ENCODE measurements at regions not wholly inside any gene's neighbourhood (a gene's known extent, or its start where the extent isn't known, plus 50 kb on each side); places are given as distances from the start of the nearest gene placed in this dataset.

DNA sequence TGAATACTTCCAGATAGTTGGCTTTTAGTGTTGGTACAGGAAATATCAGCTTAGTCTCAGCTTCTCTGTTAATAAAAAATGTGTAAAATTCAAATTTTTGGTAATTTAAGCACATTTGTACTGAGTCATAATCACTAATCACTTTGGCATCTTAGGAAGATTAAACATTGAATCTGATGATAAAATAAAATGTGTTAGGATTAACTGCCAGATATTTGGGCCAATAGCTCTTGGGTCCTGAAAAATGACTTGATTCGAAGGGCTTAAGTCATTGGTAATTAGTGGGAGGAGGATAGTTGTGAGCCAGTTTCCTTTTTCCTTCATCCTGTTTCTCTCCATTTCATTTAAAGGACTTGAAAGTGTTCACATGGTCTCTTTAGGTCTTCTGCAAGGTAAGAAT, 426.1 kb downstream of the RFPL4B start:
- Mint-ChIP-seq H3K4me3 (no peak overlapping the region), H3K36me3 (ENCODE audit: low read depth) (peaks cover 6% of the 10 kb centered on the region), H3K4me1 (no peaks in the 10 kb centered on the region), H3K27me3 (ENCODE audit: insufficient read depth, low read depth, poor library complexity) (no peaks in the 10 kb centered on the region), H3K9me3 (peaks cover 6% of the 10 kb centered on the region), H3K27ac (no peak overlapping the region)
- Histone ChIP-seq H2AFZ (no peak overlapping the region), H3K27me3 (ENCODE audit: insufficient read depth) (no peaks in the 10 kb centered on the region), H3K4me3 (no peak overlapping the region), H3K27ac (ENCODE audit: low read depth) (no peak overlapping the region), H4K20me1 (replicated peaks; ENCODE audit: insufficient read depth) (no peaks in the 10 kb centered on the region), H3K79me2 (replicated peaks; ENCODE audit: insufficient read depth) (no peaks in the 10 kb centered on the region), H3F3A (replicated peaks; ENCODE audit: low read depth) (no peaks in the 10 kb centered on the region), H3K36me3 (ENCODE audit: insufficient read depth) (no peaks in the 10 kb centered on the region), H3K4me1 (ENCODE audit: insufficient read depth) (no peaks in the 10 kb centered on the region), H3K9me2 (ENCODE audit: insufficient read depth) (no peaks in the 10 kb centered on the region), H3K4me2 (no peak overlapping the region)
- TF ChIP-seq, protein P1, sequence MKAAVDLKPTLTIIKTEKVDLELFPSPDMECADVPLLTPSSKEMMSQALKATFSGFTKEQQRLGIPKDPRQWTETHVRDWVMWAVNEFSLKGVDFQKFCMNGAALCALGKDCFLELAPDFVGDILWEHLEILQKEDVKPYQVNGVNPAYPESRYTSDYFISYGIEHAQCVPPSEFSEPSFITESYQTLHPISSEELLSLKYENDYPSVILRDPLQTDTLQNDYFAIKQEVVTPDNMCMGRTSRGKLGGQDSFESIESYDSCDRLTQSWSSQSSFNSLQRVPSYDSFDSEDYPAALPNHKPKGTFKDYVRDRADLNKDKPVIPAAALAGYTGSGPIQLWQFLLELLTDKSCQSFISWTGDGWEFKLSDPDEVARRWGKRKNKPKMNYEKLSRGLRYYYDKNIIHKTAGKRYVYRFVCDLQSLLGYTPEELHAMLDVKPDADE (IDR thresholded peaks at IDR 0.05): no peak
- TF ChIP-seq CREB1 (CRISPR knock-in tag; IDR thresholded peaks at IDR 0.05; ENCODE audit: low read depth): no peak
- TF ChIP-seq, protein P2, sequence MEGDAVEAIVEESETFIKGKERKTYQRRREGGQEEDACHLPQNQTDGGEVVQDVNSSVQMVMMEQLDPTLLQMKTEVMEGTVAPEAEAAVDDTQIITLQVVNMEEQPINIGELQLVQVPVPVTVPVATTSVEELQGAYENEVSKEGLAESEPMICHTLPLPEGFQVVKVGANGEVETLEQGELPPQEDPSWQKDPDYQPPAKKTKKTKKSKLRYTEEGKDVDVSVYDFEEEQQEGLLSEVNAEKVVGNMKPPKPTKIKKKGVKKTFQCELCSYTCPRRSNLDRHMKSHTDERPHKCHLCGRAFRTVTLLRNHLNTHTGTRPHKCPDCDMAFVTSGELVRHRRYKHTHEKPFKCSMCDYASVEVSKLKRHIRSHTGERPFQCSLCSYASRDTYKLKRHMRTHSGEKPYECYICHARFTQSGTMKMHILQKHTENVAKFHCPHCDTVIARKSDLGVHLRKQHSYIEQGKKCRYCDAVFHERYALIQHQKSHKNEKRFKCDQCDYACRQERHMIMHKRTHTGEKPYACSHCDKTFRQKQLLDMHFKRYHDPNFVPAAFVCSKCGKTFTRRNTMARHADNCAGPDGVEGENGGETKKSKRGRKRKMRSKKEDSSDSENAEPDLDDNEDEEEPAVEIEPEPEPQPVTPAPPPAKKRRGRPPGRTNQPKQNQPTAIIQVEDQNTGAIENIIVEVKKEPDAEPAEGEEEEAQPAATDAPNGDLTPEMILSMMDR (conservative IDR thresholded peaks at IDR 0.05; ENCODE audit: low read depth in 2 of 2): no peak
- no peak for TF ChIP-seq EZH2phosphoT487 (IDR thresholded peaks at IDR 0.05; ENCODE audit: unreplicated experiment)
- TF ChIP-seq ZNF114 (CRISPR knock-in tag; IDR thresholded peaks at IDR 0.05): no peak
- no peak for TF ChIP-seq ZNF331 (CRISPR knock-in tag; IDR thresholded peaks at IDR 0.05; ENCODE audit: low read depth)
- TF ChIP-seq, protein P3, sequence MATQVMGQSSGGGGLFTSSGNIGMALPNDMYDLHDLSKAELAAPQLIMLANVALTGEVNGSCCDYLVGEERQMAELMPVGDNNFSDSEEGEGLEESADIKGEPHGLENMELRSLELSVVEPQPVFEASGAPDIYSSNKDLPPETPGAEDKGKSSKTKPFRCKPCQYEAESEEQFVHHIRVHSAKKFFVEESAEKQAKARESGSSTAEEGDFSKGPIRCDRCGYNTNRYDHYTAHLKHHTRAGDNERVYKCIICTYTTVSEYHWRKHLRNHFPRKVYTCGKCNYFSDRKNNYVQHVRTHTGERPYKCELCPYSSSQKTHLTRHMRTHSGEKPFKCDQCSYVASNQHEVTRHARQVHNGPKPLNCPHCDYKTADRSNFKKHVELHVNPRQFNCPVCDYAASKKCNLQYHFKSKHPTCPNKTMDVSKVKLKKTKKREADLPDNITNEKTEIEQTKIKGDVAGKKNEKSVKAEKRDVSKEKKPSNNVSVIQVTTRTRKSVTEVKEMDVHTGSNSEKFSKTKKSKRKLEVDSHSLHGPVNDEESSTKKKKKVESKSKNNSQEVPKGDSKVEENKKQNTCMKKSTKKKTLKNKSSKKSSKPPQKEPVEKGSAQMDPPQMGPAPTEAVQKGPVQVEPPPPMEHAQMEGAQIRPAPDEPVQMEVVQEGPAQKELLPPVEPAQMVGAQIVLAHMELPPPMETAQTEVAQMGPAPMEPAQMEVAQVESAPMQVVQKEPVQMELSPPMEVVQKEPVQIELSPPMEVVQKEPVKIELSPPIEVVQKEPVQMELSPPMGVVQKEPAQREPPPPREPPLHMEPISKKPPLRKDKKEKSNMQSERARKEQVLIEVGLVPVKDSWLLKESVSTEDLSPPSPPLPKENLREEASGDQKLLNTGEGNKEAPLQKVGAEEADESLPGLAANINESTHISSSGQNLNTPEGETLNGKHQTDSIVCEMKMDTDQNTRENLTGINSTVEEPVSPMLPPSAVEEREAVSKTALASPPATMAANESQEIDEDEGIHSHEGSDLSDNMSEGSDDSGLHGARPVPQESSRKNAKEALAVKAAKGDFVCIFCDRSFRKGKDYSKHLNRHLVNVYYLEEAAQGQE (IDR thresholded peaks at IDR 0.05; ENCODE audit: unreplicated experiment): no peak
- no peak for TF ChIP-seq NANOG (IDR thresholded peaks at IDR 0.05; ENCODE audit: borderline replicate concordance)
- no peak for TF ChIP-seq POLR2AphosphoS5 (IDR thresholded peaks at IDR 0.05; ENCODE audit: low read depth)
- no peak for TF ChIP-seq EZH2 (IDR thresholded peaks at IDR 0.05; ENCODE audit: low read depth, unreplicated experiment)
- TF ChIP-seq, protein P4, sequence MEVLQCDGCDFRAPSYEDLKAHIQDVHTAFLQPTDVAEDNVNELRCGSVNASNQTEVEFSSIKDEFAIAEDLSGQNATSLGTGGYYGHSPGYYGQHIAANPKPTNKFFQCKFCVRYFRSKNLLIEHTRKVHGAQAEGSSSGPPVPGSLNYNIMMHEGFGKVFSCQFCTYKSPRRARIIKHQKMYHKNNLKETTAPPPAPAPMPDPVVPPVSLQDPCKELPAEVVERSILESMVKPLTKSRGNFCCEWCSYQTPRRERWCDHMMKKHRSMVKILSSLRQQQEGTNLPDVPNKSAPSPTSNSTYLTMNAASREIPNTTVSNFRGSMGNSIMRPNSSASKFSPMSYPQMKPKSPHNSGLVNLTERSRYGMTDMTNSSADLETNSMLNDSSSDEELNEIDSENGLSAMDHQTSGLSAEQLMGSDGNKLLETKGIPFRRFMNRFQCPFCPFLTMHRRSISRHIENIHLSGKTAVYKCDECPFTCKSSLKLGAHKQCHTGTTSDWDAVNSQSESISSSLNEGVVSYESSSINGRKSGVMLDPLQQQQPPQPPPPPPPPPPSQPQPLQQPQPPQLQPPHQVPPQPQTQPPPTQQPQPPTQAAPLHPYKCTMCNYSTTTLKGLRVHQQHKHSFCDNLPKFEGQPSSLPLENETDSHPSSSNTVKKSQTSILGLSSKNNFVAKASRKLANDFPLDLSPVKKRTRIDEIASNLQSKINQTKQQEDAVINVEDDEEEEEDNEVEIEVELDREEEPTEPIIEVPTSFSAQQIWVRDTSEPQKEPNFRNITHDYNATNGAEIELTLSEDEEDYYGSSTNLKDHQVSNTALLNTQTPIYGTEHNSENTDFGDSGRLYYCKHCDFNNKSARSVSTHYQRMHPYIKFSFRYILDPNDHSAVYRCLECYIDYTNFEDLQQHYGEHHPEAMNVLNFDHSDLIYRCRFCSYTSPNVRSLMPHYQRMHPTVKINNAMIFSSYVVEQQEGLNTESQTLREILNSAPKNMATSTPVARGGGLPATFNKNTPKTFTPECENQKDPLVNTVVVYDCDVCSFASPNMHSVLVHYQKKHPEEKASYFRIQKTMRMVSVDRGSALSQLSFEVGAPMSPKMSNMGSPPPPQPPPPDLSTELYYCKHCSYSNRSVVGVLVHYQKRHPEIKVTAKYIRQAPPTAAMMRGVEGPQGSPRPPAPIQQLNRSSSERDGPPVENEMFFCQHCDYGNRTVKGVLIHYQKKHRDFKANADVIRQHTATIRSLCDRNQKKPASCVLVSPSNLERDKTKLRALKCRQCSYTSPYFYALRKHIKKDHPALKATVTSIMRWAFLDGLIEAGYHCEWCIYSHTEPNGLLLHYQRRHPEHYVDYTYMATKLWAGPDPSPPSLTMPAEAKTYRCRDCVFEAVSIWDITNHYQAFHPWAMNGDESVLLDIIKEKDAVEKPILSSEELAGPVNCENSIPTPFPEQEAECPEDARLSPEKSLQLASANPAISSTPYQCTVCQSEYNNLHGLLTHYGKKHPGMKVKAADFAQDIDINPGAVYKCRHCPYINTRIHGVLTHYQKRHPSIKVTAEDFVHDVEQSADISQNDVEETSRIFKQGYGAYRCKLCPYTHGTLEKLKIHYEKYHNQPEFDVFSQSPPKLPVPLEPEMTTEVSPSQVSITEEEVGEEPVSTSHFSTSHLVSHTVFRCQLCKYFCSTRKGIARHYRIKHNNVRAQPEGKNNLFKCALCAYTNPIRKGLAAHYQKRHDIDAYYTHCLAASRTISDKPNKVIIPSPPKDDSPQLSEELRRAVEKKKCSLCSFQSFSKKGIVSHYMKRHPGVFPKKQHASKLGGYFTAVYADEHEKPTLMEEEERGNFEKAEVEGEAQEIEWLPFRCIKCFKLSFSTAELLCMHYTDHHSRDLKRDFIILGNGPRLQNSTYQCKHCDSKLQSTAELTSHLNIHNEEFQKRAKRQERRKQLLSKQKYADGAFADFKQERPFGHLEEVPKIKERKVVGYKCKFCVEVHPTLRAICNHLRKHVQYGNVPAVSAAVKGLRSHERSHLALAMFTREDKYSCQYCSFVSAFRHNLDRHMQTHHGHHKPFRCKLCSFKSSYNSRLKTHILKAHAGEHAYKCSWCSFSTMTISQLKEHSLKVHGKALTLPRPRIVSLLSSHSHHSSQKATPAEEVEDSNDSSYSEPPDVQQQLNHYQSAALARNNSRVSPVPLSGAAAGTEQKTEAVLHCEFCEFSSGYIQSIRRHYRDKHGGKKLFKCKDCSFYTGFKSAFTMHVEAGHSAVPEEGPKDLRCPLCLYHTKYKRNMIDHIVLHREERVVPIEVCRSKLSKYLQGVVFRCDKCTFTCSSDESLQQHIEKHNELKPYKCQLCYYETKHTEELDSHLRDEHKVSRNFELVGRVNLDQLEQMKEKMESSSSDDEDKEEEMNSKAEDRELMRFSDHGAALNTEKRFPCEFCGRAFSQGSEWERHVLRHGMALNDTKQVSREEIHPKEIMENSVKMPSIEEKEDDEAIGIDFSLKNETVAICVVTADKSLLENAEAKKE (CRISPR knock-in tag; IDR thresholded peaks at IDR 0.05): no peak
- no peak for TF ChIP-seq JUNB (IDR thresholded peaks at IDR 0.05; ENCODE audit: unreplicated experiment)
- DNase-seq (ENCODE audit: low spot score) (no peak), ATAC-seq (no peak)
